ENCODE measurements at regions not wholly inside any gene's neighbourhood (a gene's known extent, or its start where the extent isn't known, plus 50 kb on each side); places are given as distances from the start of the nearest gene placed in this dataset.
A peak's percentile ranks its signal among the peaks of the same experiment; 100 is the strongest.

DNA sequence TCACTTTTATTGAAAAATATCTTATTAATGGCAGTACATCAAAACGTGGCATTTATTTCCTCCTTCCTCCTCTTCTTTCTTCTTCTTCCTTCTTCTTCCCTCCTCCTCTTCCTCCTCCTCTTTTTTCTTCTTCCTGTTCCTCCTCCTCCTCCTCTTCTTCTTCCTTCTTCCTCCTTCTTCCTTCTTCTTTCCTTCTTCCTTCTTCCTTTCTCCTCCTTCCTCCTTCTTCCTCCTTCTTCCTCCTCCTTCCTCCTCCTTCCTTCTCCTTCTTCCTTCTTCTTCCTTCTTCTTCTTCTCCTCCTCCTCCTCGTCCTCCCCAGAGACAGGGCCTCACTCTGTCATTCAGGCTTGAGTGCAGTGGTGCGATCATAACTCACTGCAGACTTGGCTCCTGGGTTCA is 457.2 kb downstream of the AEBP2 start:
- no peak for TF ChIP-seq CTCF (IDR thresholded peaks at IDR 0.05; ENCODE audit: unreplicated experiment)
- Mint-ChIP-seq H3K27ac (ENCODE audit: unreplicated experiment) (no peak overlapping the region), H3K27me3 (ENCODE audit: unreplicated experiment) (peaks cover 3% of the 10 kb centered on the region), H3K4me1 (ENCODE audit: unreplicated experiment) (peaks cover 3% of the 10 kb centered on the region), H3K9me3 (ENCODE audit: unreplicated experiment) (no peaks in the 10 kb centered on the region), H3K36me3 (ENCODE audit: low read depth, unreplicated experiment) (no peaks in the 10 kb centered on the region), H3K4me3 (ENCODE audit: unreplicated experiment) (no peak overlapping the region)
- DNase-seq (ENCODE audit: low spot score): no peak

- H3K36me3 Mint-ChIP-seq (ENCODE audit: low read depth, unreplicated experiment): no peaks in the 10 kb centered on the region
- H3K27me3 Mint-ChIP-seq (ENCODE audit: unreplicated experiment): peaks cover 3% of the 10 kb centered on the region
- H3K27ac Mint-ChIP-seq (ENCODE audit: unreplicated experiment): no peak overlapping the region
- TF ChIP-seq CTCF (IDR thresholded peaks at IDR 0.05; ENCODE audit: unreplicated experiment): no peak
- H3K9me3 Mint-ChIP-seq (ENCODE audit: unreplicated experiment): no peaks in the 10 kb centered on the region
- no peak for DNase-seq (ENCODE audit: low spot score)
- H3K4me3 Mint-ChIP-seq (ENCODE audit: unreplicated experiment): no peak overlapping the region
- no peaks in the 10 kb centered on the region for H3K4me1 Mint-ChIP-seq (ENCODE audit: unreplicated experiment)
Observed at GRCh38 chr12:19897900-19898408, 458.7 kb downstream of the AEBP2 start.

- Mint-ChIP-seq H3K4me1 (ENCODE audit: unreplicated experiment) (peaks cover 5% of the 10 kb centered on the region), H3K27ac (ENCODE audit: unreplicated experiment) (no peak overlapping the region), H3K36me3 (ENCODE audit: low read depth, unreplicated experiment) (no peaks in the 10 kb centered on the region), H3K9me3 (ENCODE audit: unreplicated experiment) (no peaks in the 10 kb centered on the region), H3K4me3 (ENCODE audit: unreplicated experiment) (no peak overlapping the region), H3K27me3 (ENCODE audit: unreplicated experiment) (peaks cover 2% of the 10 kb centered on the region)
- DNase-seq (ENCODE audit: low spot score): no peak
- no peak for TF ChIP-seq CTCF (IDR thresholded peaks at IDR 0.05; ENCODE audit: unreplicated experiment)
Observed at GRCh38 chr12:19901841-19902240, 462.5 kb downstream of the AEBP2 start.

- Mint-ChIP-seq H3K9me3 (ENCODE audit: unreplicated experiment) (no peaks in the 10 kb centered on the region), H3K4me3 (ENCODE audit: unreplicated experiment) (no peak overlapping the region), H3K36me3 (ENCODE audit: low read depth, unreplicated experiment) (no peaks in the 10 kb centered on the region), H3K27ac (ENCODE audit: unreplicated experiment) (peak overlapping the region; percentile 12), H3K27me3 (ENCODE audit: unreplicated experiment) (no peaks in the 10 kb centered on the region), H3K4me1 (ENCODE audit: unreplicated experiment) (peaks cover 11% of the 10 kb centered on the region)
- no peak for DNase-seq (ENCODE audit: low spot score)
- no peak for TF ChIP-seq CTCF (IDR thresholded peaks at IDR 0.05; ENCODE audit: unreplicated experiment)
Observed at GRCh38 chr12:19904819-19905218, 463.5 kb upstream of the PDE3A start.

- no peak for DNase-seq (ENCODE audit: low spot score)
- no peak for TF ChIP-seq CTCF (IDR thresholded peaks at IDR 0.05; ENCODE audit: unreplicated experiment)
- H3K27me3 Mint-ChIP-seq (ENCODE audit: unreplicated experiment): no peaks in the 10 kb centered on the region
- no peak overlapping the region for H3K27ac Mint-ChIP-seq (ENCODE audit: unreplicated experiment)
- H3K4me1 Mint-ChIP-seq (ENCODE audit: unreplicated experiment): peaks cover 11% of the 10 kb centered on the region
- no peaks in the 10 kb centered on the region for H3K9me3 Mint-ChIP-seq (ENCODE audit: unreplicated experiment)
- no peaks in the 10 kb centered on the region for H3K36me3 Mint-ChIP-seq (ENCODE audit: low read depth, unreplicated experiment)
- no peak overlapping the region for H3K4me3 Mint-ChIP-seq (ENCODE audit: unreplicated experiment)
Observed at GRCh38 chr12:19908830-19909229, 459.5 kb upstream of the PDE3A start.
